ENCODE measurements at regions not wholly inside any gene's neighbourhood (a gene's known extent, or its start where the extent isn't known, plus 50 kb on each side); places are given as distances from the start of the nearest gene placed in this dataset.

GRCh38 chr11:121946514-121946913 is 169.5 kb downstream of the BLID start:
- Mint-ChIP-seq H3K36me3 (ENCODE audit: low read depth) (no peaks in the 10 kb centered on the region), H3K27ac (no peak overlapping the region), H3K9me3 (no peaks in the 10 kb centered on the region), H3K4me3 (no peak overlapping the region), H3K4me1 (no peaks in the 10 kb centered on the region), H3K27me3 (peaks cover 3% of the 10 kb centered on the region)
- DNase-seq = no peak
- intact Hi-C loops (cut with micrococcal nuclease) = no loop called here

GRCh38 chr11:121944556-121945230 is 171.3 kb downstream of the BLID start:
- no peaks in the 10 kb centered on the region for H3K36me3 Mint-ChIP-seq (ENCODE audit: low read depth)
- no peaks in the 10 kb centered on the region for H3K9me3 Mint-ChIP-seq
- no peak for DNase-seq
- H3K27ac Mint-ChIP-seq = no peak overlapping the region
- intact Hi-C loops (cut with micrococcal nuclease) = no loop called here
- H3K4me1 Mint-ChIP-seq = no peaks in the 10 kb centered on the region
- no peak overlapping the region for H3K4me3 Mint-ChIP-seq
- H3K27me3 Mint-ChIP-seq = no peaks in the 10 kb centered on the region

GRCh38 chr11:121938076-121938475 is 177.9 kb downstream of the BLID start:
- Mint-ChIP-seq H3K4me3 (no peak overlapping the region), H3K9me3 (no peaks in the 10 kb centered on the region), H3K27ac (no peak overlapping the region), H3K36me3 (ENCODE audit: low read depth) (no peaks in the 10 kb centered on the region), H3K4me1 (no peaks in the 10 kb centered on the region), H3K27me3 (no peaks in the 10 kb centered on the region)
- intact Hi-C loops (cut with micrococcal nuclease) = no loop called here
- no peak for DNase-seq

- Mint-ChIP-seq H3K27ac (no peak overlapping the region), H3K4me1 (no peaks in the 10 kb centered on the region), H3K27me3 (peaks cover 5% of the 10 kb centered on the region), H3K36me3 (ENCODE audit: low read depth) (no peaks in the 10 kb centered on the region), H3K9me3 (no peaks in the 10 kb centered on the region), H3K4me3 (no peak overlapping the region)
- intact Hi-C loops (cut with micrococcal nuclease) = no loop called here
- DNase-seq = no peak
These were observed 179.1 kb downstream of the BLID start for GRCh38 chr11:121936781-121937447.

- intact Hi-C loops (cut with micrococcal nuclease) = no loop called here
- DNase-seq = no peak
- Mint-ChIP-seq H3K9me3 (no peaks in the 10 kb centered on the region), H3K4me1 (no peaks in the 10 kb centered on the region), H3K27ac (no peak overlapping the region), H3K27me3 (peaks cover 5% of the 10 kb centered on the region), H3K4me3 (no peak overlapping the region), H3K36me3 (ENCODE audit: low read depth) (no peaks in the 10 kb centered on the region)
These were observed 179.6 kb downstream of the BLID start for GRCh38 chr11:121936370-121936769.

GRCh38 chr11:121933694-121934093 is 182.3 kb downstream of the BLID start:
- Mint-ChIP-seq H3K27ac (no peak overlapping the region), H3K4me3 (no peak overlapping the region), H3K27me3 (peaks cover 7% of the 10 kb centered on the region), H3K4me1 (no peaks in the 10 kb centered on the region), H3K36me3 (ENCODE audit: low read depth) (no peaks in the 10 kb centered on the region), H3K9me3 (no peaks in the 10 kb centered on the region)
- intact Hi-C loops (cut with micrococcal nuclease) = no loop called here
- DNase-seq = no peak

- peaks cover 7% of the 10 kb centered on the region for H3K27me3 Mint-ChIP-seq
- no peaks in the 10 kb centered on the region for H3K9me3 Mint-ChIP-seq
- no peaks in the 10 kb centered on the region for H3K36me3 Mint-ChIP-seq (ENCODE audit: low read depth)
- H3K4me1 Mint-ChIP-seq = no peaks in the 10 kb centered on the region
- peak; percentile 45 for DNase-seq
- no peak overlapping the region for H3K4me3 Mint-ChIP-seq
- intact Hi-C loops (cut with micrococcal nuclease) = no loop called here
- H3K27ac Mint-ChIP-seq = no peak overlapping the region
These were observed 182.7 kb downstream of the BLID start for GRCh38 chr11:121933294-121933693.

DNA sequence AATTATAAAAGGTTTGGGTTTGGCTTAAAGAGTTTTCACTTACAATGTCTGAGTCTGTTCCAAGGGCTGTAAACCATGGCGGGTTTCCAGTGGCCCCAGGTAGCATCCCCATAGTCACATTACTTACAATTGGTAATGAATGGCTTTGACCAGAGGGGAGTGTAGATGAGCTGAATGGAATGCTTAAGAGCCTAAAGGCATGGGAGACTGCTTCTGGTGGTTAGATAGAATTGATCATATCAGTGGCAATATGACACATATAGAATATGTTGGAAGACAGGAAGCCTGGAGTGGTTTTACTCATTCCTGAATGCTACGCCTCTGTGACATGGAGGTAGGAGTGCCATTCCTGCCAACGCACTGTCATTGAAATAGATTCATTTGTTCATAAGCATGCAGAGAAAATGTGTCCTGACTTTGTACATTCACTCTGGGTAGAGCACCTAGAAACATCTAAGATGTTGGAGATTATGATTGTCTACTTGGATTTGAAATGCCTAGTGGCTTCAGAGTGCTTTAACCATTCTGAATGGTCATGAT is 183.3 kb downstream of the BLID start:
- H3K27me3 Mint-ChIP-seq = peaks cover 7% of the 10 kb centered on the region
- no peaks in the 10 kb centered on the region for H3K36me3 Mint-ChIP-seq (ENCODE audit: low read depth)
- H3K9me3 Mint-ChIP-seq = no peaks in the 10 kb centered on the region
- no peak overlapping the region for H3K27ac Mint-ChIP-seq
- DNase-seq = no peak
- H3K4me3 Mint-ChIP-seq = no peak overlapping the region
- no peaks in the 10 kb centered on the region for H3K4me1 Mint-ChIP-seq
- intact Hi-C loops (cut with micrococcal nuclease) = no loop called here

GRCh38 chr11:121931748-121932352 is 184.2 kb downstream of the BLID start:
- Mint-ChIP-seq H3K27me3 (peaks cover 7% of the 10 kb centered on the region), H3K9me3 (no peaks in the 10 kb centered on the region), H3K36me3 (ENCODE audit: low read depth) (no peaks in the 10 kb centered on the region), H3K27ac (no peak overlapping the region), H3K4me1 (no peaks in the 10 kb centered on the region), H3K4me3 (no peak overlapping the region)
- no peak for DNase-seq
- intact Hi-C loops (cut with micrococcal nuclease) = no loop called here

- H3K36me3 Mint-ChIP-seq (ENCODE audit: low read depth) = no peaks in the 10 kb centered on the region
- H3K27ac Mint-ChIP-seq = no peak overlapping the region
- no peaks in the 10 kb centered on the region for H3K9me3 Mint-ChIP-seq
- no peaks in the 10 kb centered on the region for H3K4me1 Mint-ChIP-seq
- intact Hi-C loops (cut with micrococcal nuclease) = no loop called here
- DNase-seq = no peak
- peaks cover 7% of the 10 kb centered on the region for H3K27me3 Mint-ChIP-seq
- no peak overlapping the region for H3K4me3 Mint-ChIP-seq
These were observed 184.9 kb downstream of the BLID start for GRCh38 chr11:121931121-121931520.

DNA sequence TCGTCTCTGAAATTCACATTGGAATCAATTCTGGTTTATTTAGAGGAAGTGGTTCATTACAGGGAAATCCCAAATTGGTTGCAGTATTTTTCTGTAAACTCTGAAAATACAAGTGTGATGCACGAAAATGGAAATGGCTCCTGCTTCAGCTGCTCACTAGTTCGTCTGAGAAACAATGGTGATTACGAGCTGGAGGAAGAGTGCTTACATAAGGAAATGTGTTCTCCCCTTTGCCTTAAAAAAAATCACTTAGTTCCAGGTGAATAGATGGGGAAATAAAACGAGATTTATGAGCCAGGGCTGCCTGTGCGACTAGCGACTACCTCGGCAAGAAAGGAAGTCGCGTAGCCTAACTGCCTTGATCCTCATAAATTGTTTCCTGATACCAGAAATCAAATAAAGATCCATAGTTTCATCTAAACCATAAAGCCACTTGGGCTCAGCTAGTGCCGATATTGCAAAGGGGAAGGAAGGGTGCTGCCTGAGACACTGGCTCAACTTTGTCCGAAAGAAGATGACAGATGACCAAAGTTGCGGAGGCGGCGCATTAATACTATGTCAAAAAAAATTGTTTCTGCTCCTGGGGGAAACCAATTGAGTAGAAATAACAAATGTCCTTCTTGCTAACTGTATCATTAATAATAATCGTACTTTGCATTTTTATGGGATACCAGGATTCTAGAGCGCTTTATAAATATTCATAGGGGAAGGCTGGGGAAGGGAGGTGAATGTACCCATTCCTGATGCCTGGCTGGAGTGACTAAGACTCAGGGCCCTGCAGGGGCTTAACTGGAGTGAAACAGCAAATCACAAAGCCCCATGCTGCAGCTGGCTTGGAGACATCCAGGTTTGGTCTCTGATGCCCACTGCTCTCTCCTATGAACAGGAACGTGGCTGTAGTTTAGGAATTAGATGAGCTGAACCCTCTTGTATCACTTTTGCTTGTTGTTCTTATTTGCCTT is 185.7 kb downstream of the BLID start:
- Mint-ChIP-seq H3K27me3 (peaks cover 7% of the 10 kb centered on the region), H3K4me3 (no peak overlapping the region), H3K36me3 (ENCODE audit: low read depth) (no peaks in the 10 kb centered on the region), H3K4me1 (no peaks in the 10 kb centered on the region), H3K27ac (no peak overlapping the region), H3K9me3 (no peaks in the 10 kb centered on the region)
- intact Hi-C loops (cut with micrococcal nuclease) = no loop called here
- DNase-seq = no peak

DNA sequence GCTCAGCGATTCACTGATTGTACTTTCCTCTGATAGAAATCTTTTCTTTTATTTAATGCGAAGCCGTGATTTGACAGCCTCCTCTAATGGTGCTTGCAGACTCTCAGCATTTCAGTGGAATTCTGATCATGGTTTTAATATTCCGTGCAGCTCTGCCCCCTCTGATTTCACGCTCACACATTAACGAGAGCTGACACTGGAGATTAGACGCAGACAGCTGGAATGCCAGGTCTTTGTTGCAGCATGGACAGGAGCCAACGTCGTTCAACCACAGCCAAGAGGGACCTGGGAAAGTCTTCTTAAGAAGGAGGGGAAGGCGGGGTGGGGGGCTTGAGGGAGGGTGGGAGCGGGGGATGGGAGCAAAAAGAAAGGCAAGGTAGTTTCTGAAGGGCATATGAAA is 186.4 kb downstream of the BLID start:
- H3K27me3 Mint-ChIP-seq = peaks cover 7% of the 10 kb centered on the region
- H3K4me3 Mint-ChIP-seq = no peak overlapping the region
- H3K9me3 Mint-ChIP-seq = no peaks in the 10 kb centered on the region
- no peaks in the 10 kb centered on the region for H3K4me1 Mint-ChIP-seq
- DNase-seq = no peak
- H3K36me3 Mint-ChIP-seq (ENCODE audit: low read depth) = no peaks in the 10 kb centered on the region
- no peak overlapping the region for H3K27ac Mint-ChIP-seq
- intact Hi-C loops (cut with micrococcal nuclease) = no loop called here

DNA sequence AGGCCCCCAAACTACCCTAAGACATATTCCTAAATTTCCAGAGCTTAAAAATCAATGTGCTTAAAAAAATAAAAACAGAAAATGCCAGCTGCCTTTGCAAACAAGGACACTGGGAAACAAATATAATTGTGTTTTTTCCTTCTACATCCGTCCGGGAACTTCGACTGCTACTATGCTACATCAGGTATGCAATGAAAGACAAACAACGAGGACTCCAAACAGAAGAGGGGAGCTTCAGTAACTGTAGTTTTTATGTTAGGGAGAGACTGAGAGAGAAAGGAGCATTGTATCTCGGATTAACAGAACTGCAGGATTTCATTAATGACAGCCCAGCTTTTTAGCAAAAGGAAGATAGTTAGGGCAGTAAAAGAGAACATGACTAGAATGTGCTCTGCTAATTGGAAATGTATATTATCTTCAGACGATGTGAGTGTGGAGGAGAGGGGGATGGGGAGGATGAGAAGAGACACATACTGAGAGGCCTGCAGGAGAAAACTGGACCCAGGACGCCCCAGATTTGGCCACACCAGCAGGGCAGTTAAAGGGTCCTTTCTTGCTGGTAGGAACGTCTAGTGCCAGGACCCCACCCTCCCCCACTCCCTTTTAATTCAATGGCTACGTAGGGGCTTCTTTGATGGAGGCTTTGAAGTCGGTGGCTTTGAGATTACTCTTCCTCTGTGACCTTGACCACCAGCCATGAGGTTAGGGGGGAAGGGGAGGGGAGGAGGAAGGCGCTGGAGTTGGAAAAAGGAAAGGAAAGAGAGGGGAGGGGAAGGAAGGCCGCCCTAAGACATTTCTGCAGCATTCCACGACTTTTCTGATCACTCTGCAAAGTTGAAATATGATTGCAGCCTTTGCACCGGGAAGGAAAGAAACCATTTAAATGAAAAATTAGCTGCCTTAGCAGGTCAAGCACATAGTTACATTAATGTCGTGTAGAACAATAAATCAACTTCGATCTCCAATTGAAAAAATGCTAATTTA is 187.1 kb downstream of the BLID start:
- Mint-ChIP-seq H3K4me3 (no peak overlapping the region), H3K27me3 (peaks cover 7% of the 10 kb centered on the region), H3K4me1 (no peaks in the 10 kb centered on the region), H3K9me3 (no peaks in the 10 kb centered on the region), H3K27ac (no peak overlapping the region), H3K36me3 (ENCODE audit: low read depth) (no peaks in the 10 kb centered on the region)
- no peak for DNase-seq
- intact Hi-C loops (cut with micrococcal nuclease) = no loop called here
